Hindlimb muscle (tissue), 1 donor: ENCODE measurements at regions not wholly inside any gene's neighbourhood (a gene's known extent, or its start where the extent isn't known, plus 50 kb on each side); places are given as distances from the start of the nearest gene placed in this dataset.
"Not testable (repeated sequence)": the region's sequence is repeated elsewhere in the genome, so short reads cannot be mapped to it uniquely, and the experiment has no call there.

Experiments
- DNase-seq: peaks from one replicate; pipeline ENCODE4 v3.0.0-alpha.2; 2013

DNA sequence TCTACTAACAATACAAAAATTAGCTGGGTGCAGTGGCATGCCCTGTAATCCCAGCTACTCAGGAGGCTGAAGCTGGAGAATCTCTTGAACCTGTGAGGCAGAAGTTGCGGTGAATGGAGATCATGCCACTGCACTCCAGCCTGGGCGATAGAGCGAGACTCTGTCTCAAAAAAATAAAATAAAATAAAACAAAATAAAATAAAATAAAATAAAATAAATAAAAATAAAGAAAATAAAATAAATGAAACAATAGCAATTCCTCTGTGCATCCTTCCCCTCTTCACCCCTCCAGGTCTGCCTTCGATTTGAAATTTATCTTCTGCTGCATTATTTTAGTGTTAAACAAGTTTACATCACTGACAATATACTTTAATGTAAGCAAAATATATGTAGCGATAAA lies 63.0 kb upstream of the UXS1 start:
- no peak for DNase-seq

DNA sequence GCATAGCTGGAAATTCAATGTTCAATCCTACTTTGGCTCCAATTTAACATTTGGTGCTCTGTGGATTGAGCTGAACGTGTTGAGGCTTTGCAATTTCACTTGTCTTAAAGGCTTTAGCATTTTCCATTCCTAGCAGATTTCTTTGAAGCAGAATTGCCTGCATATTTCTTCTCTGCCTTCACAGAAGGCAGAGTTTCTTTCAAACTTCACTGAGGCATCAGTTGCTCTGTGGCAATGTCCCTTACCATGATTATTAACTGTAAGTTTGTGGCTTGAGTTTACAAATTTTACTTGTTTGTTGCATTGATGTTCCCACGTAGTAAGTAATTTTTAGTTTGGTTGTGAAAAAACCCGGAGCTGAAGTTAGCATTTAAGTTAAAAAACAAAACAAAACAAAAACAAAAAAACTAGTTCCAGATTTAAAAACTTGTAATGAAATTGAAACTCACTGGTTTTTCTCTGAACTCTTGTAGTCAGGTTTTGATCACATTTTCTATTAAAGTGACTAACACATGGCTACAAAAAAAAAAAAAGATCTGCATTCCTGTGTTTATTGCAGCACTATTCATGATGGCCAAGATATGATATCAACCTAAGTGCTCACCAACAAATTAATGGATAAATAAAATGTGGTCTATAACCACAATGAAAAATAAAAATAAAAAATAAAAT lies 55.2 kb upstream of the UXS1 start:
- DNase-seq: not testable (repeated sequence)

DNA sequence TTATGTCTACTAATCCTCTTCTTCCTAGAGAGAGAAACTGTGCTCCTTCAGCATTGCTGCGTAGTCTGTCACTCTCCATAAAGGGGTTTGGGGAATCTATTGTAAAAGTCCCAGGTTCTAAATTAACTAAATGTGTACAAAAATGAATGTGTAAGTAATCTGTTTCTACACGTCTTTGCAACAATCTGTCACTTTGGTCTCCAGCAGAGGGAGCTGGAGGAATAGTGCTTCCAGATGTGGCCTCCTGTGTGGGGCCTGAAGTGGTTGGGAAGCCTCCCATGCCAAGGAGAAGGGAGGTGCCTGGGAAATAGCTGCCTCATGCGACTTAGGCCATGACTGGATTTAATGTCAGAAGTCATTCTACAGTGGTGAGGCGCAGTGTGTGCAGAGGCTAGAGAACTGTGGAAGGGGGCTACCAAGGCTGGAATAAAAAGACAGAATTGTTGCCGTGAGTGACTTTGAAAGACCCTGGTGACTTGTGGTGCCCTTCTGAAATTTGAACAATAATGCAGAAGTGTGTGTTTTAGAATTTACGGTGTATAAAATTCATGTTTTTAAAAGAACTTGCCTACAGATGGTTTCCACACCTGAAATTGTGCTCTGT lies 54.5 kb upstream of the UXS1 start:
- DNase-seq: not testable (repeated sequence)
